ENCODE measurements at regions not wholly inside any gene's neighbourhood (a gene's known extent, or its start where the extent isn't known, plus 50 kb on each side); places are given as distances from the start of the nearest gene placed in this dataset.

- DNase-seq, result no peak
These were observed 189.9 kb upstream of the TANK start for GRCh38 chr2:160970052-160970965.

- no peak for DNase-seq
These were observed 186.2 kb upstream of the TANK start for GRCh38 chr2:160973991-160974390.

GRCh38 chr2:160974803-160975202, 185.4 kb upstream of the TANK start:
- DNase-seq, result no peak

- DNase-seq, result no peak
These were observed 183.4 kb upstream of the TANK start for GRCh38 chr2:160976797-160977196.

- no peak for DNase-seq
These were observed 182.9 kb upstream of the TANK start for GRCh38 chr2:160977376-160977775.

GRCh38 chr2:160977854-160978253, 182.4 kb upstream of the TANK start:
- no peak for DNase-seq

GRCh38 chr2:160984426-160985077, 175.7 kb upstream of the TANK start:
- no peak for DNase-seq

- no peak for DNase-seq
These were observed 170.4 kb upstream of the TANK start for GRCh38 chr2:160989778-160990177.

- no peak for DNase-seq
These were observed 166.6 kb upstream of the TANK start for GRCh38 chr2:160993654-160994061.

- peak; percentile 17 for DNase-seq
These were observed 165.9 kb upstream of the TANK start for GRCh38 chr2:160994141-160995002.

- DNase-seq, result no peak
These were observed 163.6 kb upstream of the TANK start for GRCh38 chr2:160996584-160996983.

GRCh38 chr2:161004379-161004778, 155.8 kb upstream of the TANK start:
- DNase-seq, result no peak

- no peak for DNase-seq
These were observed 155.1 kb upstream of the TANK start for GRCh38 chr2:161005170-161005569.

GRCh38 chr2:161008311-161008710, 151.9 kb upstream of the TANK start:
- no peak for DNase-seq

- no peak for DNase-seq
These were observed 149.7 kb upstream of the TANK start for GRCh38 chr2:161010503-161011015.

- no peak for DNase-seq
These were observed 142.3 kb upstream of the TANK start for GRCh38 chr2:161017780-161018470.

GRCh38 chr2:161019311-161019710, 140.9 kb upstream of the TANK start:
- DNase-seq, result no peak

- no peak for DNase-seq
These were observed 139.8 kb upstream of the TANK start for GRCh38 chr2:161020437-161020836.

- DNase-seq, result no peak
These were observed 131.6 kb upstream of the TANK start for GRCh38 chr2:161028581-161028980.

GRCh38 chr2:161029321-161029720, 130.9 kb upstream of the TANK start:
- DNase-seq, result no peak

- DNase-seq, result no peak
These were observed 129.8 kb upstream of the TANK start for GRCh38 chr2:161030260-161031063.

GRCh38 chr2:161031511-161031910, 128.7 kb upstream of the TANK start:
- no peak for DNase-seq
